Stimulated activated naive CD4-positive, alpha-beta T cell treated with Interleukin-2 at 50 U/mL for 16 hours (primary cell): ENCODE measurements at regions not wholly inside any gene's neighbourhood (a gene's known extent, or its start where the extent isn't known, plus 50 kb on each side); places are given as distances from the start of the nearest gene placed in this dataset.

ENCODE experiments used
- DNase-seq: peaks from one replicate; lab custom pipeline; 2025; lab: John Stamatoyannopoulos, UW

DNA sequence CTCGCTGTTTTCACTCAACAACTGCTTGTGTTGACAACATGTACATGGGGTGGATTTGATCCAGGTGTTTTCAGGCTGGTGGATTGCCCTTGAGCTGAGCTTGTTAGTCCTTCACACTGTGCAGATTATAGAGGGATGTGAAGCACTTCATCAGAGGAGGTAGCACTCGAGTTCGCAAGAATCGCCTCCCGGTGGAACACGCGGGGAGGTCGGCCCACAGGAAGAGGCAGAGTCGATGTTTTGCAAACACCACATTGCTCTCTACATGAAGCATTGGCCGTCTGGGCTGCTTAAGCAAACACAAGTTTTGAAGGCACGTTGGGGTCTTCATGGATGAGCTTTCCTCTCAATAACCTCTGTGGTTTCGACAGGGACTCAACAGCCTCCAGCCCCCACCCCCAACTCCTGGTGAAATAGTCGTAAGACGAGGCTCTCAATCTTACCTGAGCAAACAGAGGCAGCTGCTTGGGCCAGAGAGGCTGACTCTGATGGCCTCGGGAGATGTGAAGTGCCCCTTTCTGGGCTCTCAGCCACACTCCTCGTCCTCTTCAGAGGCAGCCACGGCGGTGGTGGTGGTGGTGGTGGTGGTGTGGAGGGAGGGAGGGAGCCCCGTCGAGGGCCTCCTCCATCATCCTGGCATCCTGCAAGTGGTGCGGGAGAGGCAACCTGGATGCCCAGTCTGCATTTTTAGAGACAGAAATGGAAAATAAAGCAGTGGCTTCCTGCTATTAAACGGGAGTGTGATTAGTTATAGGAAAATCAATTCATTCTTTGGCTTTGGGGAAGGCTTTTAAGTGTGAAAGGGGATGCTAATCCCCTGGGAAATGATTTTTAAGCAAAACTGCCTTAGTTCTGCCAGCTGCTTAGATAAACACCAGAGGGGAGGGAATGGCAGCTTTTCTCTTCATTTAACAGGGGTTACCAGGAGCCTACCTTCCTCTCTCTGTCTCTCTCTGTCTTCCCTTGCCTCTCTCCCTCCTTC, 552.5 kb upstream of the EEF2KMT start:
- DNase-seq = no peak

DNA sequence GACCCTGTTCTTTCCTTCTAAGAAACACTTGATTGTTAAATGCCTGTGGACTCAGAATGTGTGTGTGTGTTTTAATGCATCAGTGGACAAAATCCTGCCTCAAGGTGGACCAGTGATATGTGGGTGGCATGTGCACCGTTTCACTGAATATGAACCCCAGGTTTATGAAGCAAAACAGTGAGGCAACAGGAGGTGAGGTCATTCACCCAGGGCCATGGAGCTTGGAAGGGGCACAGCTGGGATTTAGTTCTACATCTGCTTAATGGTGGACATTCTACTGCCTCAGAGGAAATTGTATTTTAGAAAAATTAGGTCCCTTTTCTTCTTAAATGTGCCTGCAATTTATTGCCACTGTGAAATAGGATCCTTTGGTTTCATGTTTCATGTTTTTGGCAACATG, 549.5 kb upstream of the EEF2KMT start:
- no peak for DNase-seq

DNA sequence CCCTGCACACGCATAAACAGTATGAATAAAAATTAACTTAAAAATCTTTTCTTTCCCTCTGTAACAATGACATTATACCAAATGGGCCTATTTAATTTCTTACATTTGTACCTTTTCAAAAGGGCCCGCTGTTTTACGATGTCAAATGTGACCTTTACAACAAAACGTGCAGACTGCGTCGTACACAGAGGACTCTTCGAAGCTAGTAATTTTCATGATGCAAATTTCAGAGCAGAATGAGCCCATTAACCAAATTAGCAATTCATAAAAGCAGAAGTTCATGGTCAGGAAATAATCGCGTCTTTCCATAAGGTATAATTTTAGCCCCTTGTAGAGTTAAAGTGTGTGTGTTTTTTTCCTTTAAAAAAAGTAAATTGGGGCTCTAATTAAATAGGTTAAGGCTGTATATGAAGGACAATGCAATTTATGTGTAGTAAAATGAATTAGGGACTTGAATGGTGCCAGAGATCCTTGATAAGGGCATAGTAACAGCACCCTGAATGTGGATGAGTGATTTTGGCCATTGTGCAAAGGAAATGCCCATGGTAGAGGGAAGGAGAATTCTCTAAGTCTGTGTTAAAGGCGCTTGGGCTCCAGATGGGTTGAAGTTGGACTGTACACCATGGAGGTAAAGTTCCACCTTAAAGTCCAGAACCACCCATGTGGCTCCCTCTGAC, 546.4 kb upstream of the EEF2KMT start:
- DNase-seq = no peak

DNA sequence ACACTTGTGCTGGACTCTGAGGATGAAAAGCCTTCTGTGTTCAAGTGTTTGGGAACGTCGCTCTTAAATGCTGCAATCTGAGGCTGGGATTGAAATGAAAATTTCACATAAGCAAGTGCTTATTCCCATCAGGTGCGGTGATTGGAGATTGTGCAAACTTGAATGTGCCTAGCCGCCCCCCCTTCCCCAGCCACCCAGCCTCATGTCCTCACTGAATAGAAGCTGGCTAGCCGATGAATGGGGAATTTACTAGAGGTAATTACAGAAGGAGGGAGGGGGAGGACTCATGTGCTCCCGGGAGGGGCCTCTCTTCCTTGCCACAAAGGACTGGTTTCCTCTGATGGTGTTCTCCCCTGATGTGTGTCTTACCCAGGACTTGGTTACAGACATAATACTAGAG, 544.8 kb upstream of the EEF2KMT start:
- no peak for DNase-seq

DNA sequence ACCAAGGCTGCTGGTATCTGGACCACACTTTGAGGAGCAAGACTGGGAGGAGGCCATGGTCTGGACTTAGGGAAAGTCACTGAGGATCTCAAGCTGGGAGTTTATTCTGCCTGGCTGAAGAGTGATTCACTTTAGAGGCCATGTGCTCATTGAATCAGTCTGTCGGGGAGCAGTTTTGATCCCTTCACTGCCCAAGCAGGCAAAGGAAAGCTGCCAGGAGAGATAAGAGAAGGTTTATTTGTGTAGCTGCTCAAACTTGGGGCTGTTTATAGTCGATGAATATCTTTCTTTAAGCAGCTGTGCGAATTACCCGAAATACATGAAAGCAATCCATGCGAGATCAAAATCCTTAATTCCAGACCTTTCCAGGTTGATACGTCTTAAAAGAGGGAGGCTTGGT, 544.4 kb upstream of the EEF2KMT start:
- DNase-seq = no peak

DNA sequence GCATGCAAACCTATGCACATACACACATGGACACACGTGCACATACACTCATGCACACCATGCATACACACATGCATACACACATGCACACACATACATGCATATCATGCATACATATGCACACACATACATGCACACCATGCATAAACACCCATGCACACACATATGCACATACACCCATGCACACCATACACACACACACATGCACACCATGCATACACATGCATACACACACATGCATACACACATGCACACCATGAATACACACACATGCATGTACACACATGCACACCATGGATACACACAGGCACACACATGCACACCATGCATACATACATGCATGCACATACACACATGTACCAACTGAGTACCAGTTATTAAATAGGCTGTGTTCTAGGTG, 543.3 kb upstream of the EEF2KMT start:
- no peak for DNase-seq

DNA sequence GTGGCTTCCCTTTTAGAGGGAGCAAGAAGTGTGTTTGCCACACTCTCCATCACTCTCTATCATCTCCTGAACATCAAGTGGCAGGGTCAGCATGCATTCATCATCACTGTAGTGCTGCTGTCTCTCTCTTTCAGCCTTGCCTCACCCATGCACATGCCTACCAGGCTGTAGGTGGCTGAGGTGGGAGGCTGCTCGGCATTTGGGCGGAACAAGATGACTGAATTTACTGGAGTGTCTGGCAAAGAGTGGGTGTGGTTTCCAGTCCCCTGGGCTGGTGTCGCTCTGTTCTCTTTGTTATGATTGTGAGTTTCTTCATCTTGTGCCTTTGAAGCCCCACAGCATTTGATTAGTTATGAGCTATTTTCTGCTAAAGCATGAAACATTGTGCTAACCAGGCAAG, 541.9 kb upstream of the EEF2KMT start:
- no peak for DNase-seq

DNA sequence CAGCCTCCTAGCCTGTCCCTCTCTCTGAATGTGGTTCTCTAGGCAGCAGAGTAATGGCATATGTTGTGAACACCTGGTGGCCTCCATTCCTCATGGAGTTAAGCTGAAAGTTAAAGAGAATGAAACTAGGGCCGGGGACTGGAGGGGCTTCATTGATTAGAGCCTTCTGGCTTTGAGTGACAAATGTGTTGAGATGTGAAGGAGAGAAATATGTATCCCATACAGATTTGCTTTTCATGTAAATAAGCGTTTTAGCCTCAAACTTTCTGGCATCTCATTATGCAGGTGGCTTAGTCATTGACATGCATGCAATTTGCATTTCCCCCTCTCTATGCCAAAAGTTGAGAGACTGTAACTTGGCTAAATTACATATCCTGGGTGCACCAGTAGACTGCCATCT, 537.7 kb upstream of the EEF2KMT start:
- DNase-seq = no peak

DNA sequence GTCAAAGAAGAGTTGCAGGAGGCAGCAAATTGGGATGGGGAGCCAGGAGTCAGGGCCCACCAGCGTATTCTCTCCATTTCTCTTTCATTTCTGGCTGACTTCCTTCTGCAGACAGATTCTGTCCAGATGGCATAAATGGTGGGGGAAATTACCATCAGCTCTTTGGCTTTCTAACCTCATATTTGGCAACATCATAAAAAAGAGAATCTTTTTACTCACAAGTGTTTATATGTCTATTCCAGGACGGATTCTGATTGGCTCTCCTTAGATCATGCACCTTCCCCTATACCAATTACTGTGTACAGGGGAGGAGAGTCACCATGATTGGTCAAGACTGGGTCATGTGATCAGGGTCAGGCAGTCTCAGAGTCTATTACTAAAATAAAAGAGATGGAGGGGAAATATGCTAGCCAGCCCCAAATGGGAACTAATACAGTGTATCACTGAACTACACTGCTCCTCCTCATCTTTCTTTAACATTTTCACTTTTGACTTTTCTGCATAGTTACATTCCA, 537.1 kb upstream of the EEF2KMT start:
- no peak for DNase-seq

DNA sequence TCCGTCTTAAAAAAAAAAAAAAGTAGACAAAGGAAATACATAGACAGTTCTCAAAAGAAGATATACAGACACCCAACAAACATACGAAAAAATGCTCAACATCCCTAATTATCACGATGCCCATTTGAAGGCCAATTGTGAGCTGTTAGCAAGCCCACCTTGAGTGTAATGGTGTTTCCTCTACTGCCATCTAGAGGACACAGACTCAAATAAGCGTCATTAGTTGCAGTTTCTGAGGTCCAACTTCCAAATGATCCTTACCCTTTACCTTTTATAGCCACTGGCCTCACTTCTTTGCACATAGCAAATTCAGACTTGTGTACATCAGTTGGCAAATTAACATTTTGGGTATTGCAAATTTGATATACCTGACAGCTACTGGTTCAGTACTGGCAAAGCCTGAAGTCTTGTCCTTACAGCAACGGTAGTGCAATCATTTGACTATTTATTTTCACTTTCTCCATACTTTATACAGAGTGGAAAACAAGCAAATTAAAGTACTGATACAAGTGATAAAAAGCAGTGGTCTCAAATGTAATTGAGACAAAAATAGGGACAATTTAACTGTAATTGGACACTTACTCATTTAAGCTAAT, 536.3 kb upstream of the EEF2KMT start:
- DNase-seq = no peak

DNA sequence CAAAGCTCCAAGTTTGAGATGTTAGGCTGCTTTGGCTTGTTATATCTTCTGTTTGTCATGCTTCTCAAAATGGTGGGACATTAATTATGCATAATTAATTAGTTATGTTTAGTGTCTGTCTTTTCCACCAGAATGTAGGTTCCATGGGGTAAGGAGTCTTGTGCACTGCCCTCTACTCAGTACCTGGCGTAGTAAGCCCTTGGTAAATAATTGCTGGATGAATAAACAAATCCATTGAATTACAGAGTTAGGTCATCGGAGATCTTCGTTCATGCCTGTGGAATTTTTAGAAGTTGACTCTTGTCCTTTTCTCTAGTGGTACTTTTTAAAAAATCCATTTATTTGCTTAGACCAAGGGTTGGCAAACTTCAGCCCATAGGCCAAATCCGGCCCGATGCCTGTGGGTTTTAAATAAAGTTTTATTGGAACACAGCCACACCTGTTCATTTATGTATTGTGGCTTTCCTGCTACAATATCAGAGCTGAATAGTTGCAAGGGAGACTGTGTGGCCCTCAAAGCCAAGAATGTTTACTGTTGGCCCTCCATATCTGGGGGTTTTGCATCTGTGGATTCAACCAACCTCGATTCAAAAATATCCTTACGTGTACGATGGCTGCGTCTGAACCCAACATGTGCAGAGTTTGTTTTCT, 524.8 kb upstream of the EEF2KMT start:
- DNase-seq = no peak

DNA sequence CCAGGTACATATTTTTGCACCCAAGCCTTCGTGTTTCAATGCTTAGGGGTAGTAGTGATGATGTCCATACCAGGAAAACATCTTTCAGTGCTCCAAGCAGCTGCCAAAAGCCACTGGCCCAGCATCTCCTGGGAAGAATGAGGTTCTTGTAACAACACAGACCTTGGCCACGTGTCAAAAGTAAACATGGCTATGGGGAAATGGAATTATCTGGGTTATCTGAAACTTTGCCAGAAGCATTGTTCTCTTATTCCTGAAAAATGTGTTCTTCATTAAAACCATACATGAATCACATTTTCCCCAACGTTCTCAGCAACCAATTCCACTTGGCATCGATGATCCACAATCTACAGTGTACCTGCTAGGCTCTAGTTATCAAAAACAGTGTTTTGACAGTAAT, 524.2 kb upstream of the EEF2KMT start:
- no peak for DNase-seq

DNA sequence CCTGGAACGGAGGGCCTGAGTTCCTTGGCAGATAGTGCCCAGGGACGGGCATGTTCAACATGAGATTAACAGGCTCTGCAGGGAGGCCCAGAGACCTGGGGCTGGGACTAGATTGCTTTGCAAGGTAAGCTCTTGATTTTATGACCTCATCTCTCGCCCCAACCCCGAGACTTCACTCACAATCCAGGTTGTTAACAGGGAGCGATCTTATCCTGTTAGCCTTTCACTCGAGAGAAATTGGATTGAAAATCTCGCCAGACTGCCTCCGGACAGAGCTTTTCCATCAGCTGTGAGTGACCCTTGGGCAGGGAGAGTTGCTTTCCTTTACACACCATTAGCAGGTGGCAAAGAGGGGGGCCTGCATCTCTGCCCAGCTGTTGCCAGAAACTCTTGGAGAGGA, 521.7 kb upstream of the EEF2KMT start:
- no peak for DNase-seq

DNA sequence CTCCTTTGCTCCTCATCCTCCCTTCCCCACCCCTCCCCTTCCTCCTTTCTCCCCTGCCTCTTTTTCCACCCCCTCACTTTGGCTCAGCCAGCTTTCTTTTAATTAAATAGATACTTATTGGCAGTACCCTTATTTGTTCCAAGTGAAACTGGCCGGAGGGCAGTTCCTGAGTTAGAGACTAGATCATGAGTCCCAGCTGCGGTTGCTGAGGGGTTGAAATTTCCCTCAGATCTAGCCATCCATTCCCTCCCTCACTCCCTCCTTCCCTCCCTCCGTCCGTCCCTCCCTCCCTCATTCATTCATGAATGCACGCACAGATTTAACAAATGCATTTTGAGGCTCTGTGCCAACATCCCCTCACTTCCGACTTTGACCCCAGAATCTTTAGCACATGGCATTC, 519.2 kb upstream of the EEF2KMT start:
- DNase-seq = no peak

DNA sequence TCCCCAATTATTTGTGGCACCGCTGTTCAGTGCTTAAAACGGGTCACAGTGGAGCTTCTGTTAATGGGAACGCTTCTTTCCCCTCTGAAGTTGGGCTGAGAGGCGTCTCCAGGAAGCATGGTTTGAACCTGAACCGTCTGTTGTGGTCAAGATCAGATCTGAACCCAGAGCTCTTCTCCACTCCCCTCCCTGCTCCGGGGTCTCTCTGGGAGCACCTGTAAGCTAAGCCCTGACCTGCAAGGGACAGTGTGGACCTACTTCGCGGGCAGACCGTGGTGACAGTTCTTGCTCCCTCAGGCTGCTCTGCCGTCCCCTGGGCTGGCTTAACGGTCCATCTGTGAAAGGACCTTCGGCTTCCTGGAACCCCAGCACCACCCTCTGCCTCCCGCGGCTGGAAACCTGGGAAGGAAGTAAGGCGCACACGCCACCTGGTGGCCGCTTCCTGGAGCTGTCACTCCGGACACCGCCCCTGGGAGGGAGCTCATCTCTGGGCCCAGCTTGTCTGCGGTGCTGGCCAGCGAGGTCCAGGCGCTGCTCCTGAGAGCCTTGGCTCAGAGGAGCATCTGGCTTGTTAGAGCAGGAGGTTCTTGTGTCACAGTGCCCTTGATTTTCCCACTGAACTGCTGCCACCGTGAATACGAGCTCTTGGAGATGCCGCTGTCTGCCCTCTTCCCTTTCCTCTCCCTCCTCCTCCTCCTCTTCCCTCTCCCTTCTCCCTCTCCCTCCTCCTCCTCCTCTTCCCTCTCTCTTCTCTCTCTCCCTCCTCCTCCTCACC, 518.5 kb upstream of the EEF2KMT start:
- DNase-seq = no peak

DNA sequence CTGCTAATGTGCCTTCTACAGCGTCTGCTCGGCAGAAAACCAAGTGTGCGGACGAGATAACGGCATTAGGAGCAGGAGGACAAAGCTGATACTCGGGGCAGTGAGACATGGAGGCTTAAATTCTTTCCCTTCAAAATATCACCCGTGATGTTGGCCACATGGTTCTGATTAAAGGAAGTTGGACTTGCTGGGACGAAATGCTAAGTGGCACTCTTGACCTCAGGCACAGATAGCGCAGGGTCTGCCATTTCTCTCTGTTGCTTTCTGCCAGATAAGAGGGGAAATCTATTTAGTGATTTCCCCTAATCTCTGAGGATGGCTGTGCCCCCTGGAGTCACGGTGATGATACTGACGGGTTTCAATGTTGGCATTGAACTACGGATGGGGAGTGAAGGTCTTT, 509.6 kb upstream of the EEF2KMT start:
- DNase-seq = no peak

DNA sequence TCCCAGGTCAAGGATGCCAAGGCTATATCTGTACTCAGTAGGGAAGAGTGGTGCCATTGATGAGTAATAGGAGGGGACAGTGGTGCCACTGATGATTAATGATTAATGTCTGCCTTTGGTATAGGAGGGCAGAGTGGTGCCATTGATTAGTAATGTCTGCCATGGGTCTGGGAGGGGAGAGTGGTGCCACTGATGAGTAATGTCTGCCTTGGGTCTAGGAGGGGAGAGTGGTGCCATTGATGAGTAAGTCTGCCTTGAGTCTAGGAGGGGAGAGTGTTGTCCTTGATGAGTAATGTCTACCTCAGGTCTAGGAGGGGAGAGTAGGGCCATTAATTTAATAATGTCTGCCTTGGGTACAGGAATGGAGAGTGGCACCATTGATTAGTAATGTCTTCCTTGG, 507.8 kb upstream of the EEF2KMT start:
- no peak for DNase-seq

DNA sequence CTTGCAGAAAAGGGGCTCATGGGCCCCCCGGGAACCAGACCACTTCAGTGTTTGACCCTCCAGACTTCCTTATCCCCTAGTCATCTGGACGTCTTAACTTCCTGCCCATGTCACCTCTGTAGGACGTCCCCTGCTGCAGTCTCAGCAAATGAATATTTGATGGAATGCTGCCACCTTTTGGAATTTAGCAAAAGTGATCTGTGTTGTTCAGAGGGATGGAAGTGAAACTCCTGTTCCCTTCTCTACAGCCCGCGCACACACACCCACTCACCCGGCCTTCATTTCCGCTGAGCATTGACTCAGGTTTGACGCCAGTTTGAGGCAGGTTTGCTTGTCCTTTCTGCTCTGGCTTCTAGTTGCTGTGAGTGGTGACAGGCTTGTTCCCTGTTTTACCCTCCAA, 507.2 kb upstream of the EEF2KMT start:
- DNase-seq = no peak

DNA sequence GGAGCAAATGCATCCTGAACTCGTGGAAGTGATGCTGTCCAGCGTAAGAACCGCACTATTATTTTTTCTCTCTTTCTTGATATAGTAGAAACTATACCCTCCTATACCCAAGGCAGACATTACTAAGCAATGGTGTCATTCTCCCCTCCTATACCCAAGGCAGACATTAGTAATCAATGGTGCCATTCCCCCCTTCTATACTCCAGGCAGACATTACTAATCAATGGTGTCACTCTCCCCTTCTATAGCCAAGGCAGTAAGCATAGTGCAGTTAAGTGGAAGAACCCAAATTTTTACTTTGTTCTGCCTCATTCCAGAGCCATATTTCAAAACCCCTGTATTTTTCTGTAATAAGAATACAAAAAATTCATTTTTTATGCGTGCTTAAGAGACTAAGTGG, 506.2 kb upstream of the EEF2KMT start:
- DNase-seq = no peak

DNA sequence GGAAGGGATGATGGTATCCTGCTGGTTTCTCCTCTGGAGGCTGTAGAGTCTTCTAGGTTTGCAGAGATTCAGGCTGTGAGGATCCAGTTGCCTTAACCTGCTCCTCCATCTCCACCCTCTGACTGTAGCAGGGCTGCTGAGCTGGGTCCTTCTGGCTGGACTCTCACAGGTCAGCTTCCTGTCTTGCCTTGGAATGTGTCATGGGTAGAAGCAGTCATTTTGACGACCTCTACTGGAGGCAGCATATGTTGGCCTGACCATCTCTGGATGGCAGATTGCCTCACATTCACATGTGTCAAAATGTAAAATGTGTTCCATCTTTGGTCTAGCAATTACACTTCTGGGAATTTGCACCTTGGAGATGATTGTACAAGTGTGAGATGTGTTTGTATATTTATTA, 504.4 kb upstream of the EEF2KMT start:
- DNase-seq = no peak

DNA sequence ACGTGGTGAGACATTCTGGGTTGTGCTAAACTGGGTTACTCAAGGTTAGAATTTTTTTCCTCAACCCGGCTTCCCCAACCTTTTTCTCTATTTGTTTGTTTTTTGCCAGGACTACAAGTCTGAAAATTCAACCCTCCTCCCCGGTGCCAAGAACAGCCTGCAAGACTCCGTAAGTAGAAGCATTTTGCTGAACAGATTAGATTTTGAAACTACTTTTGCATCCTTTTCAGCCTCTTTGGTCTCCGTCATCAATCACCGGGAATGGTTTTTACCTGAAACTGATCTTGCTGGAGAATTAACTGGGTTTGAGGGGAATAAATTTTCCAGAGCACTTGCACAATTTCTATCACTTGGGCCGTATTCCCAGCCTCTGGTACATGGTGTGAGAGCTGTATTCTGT, 501.2 kb upstream of the EEF2KMT start:
- no peak for DNase-seq

DNA sequence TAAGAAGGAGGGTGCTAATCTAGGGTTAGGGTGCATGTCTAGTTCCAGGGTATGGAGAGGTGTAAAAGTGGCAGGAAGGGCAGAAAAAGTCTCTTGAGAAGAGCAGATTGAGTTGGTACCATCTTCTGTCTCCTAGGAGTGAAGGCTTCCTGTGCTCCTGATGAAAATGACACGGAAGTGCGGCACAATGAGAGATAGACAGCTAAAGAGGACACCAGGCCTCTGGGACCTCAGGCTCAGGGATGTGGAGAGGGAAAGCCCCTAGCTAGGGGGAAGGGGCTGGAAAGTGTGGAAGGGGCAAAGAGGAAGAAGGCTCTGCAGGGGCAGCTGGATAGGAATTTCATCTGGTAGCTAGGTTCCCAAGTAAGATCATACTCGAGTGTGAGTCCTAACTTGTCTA, 498.3 kb upstream of the EEF2KMT start:
- no peak for DNase-seq
